PFSK-1 (cell line): ENCODE measurements at regions not wholly inside any gene's neighbourhood (a gene's known extent, or its start where the extent isn't known, plus 50 kb on each side); places are given as distances from the start of the nearest gene placed in this dataset.

Experiments used
- FOXP2 ChIP-seq: optimal IDR thresholded peaks from 2 replicates; pipeline ENCODE3; 2011; ENCODE audit warnings: borderline replicate concordance, control low read depth, inconsistent platforms; ENCODE audit not compliant: insufficient read depth; ENCODE audit errors: extremely low read length, extremely low read depth
- POLR2AphosphoS5 ChIP-seq: IDR thresholded peaks from 2 replicates; pipeline ENCODE4 v1.6.1; 2012; ENCODE audit warnings: low read depth, mild to moderate bottlenecking, control low read depth, low read length, moderate library complexity
- SIN3A ChIP-seq: IDR thresholded peaks from 2 replicates; pipeline ENCODE4 v1.6.1; 2012; ENCODE audit warnings: mild to moderate bottlenecking, low read length, moderate library complexity, borderline replicate concordance; ENCODE audit not compliant: insufficient read depth
- TAF1 ChIP-seq: IDR thresholded peaks from 2 replicates; pipeline ENCODE4 v1.6.1; 2012; ENCODE audit warnings: low read length, control low read depth, borderline replicate concordance; ENCODE audit not compliant: insufficient read depth
- TF ChIP-seq, protein P1 (sequence below), 2 experiments: IDR thresholded peaks; 2 replicates each; pipeline versions ENCODE4 v1.6.1 to v1.8.0; 2011 to 2012; ENCODE audit warnings: low read depth in 2 of 2, low read length in 2 of 2, control low read depth in 1 of 2, inconsistent platforms in 1 of 2, mild to moderate bottlenecking in 1 of 2, moderate library complexity in 1 of 2; ENCODE audit not compliant: insufficient read depth in 1 of 2

DNA sequence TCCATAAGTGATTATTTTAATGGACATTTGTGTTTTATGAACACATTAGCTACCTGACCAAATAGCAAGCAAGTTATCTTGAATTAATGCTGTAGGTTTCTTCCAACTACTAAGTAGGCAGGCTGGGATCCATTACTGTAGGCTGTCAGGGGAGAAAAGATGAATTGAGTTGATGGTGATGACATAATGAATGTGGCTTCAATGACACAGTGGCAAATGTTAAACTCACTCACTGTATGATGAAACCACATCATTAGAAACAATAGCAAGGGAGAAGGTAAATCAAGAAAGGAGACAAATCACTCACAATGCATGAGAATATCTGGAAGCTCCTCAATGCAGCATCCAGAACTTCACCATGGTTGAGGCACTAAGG lies 529.7 kb upstream of the CITED2 start:
- no peak for TF ChIP-seq POLR2AphosphoS5
- TF ChIP-seq TAF1: no peak
- no peak for TF ChIP-seq SIN3A
- TF ChIP-seq FOXP2: no peak
- TF ChIP-seq, protein P1, sequence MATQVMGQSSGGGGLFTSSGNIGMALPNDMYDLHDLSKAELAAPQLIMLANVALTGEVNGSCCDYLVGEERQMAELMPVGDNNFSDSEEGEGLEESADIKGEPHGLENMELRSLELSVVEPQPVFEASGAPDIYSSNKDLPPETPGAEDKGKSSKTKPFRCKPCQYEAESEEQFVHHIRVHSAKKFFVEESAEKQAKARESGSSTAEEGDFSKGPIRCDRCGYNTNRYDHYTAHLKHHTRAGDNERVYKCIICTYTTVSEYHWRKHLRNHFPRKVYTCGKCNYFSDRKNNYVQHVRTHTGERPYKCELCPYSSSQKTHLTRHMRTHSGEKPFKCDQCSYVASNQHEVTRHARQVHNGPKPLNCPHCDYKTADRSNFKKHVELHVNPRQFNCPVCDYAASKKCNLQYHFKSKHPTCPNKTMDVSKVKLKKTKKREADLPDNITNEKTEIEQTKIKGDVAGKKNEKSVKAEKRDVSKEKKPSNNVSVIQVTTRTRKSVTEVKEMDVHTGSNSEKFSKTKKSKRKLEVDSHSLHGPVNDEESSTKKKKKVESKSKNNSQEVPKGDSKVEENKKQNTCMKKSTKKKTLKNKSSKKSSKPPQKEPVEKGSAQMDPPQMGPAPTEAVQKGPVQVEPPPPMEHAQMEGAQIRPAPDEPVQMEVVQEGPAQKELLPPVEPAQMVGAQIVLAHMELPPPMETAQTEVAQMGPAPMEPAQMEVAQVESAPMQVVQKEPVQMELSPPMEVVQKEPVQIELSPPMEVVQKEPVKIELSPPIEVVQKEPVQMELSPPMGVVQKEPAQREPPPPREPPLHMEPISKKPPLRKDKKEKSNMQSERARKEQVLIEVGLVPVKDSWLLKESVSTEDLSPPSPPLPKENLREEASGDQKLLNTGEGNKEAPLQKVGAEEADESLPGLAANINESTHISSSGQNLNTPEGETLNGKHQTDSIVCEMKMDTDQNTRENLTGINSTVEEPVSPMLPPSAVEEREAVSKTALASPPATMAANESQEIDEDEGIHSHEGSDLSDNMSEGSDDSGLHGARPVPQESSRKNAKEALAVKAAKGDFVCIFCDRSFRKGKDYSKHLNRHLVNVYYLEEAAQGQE (IDR thresholded peaks at IDR 0.05; ENCODE audit: insufficient read depth in 1 of 2, low read depth in 2 of 2, low read length in 2 of 2): no peak

DNA sequence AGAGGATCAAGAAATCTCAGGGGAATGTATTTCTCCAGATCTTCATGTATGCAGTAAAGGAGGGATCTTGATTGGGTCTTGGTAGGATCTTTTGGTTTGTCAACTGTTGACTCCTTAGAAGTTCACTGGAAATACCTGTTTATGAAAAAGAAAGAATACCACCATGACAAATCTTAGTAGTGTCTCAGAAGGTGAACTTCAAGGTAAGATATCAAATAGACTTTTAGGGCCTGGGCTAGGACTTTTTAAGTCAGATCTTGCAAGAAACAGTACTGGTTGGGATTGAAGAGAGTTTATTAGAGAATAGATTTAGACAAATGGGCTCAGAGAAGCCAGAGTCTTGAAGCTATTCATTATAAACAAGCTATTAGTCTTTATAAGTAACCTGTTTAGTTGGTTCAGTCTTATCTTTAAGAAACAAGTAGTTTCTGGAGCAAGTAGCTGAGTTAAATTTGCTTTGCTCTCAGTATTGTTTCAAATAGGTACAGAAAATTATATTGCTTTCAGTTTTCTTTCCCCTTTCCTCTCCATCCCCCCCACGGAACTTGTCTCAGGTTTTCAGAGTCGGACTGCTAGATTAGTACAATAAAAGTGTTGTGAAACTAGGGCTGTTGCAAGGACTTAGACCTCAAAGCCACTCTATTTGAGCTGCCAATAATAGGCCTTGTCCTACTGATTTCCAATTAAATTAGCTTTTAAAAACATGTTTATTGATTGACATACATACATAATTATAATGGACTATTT lies 529.1 kb upstream of the CITED2 start:
- TF ChIP-seq SIN3A: no peak
- TF ChIP-seq TAF1: no peak
- TF ChIP-seq FOXP2: no peak
- TF ChIP-seq POLR2AphosphoS5: no peak
- TF ChIP-seq, protein P1 (IDR thresholded peaks at IDR 0.05; ENCODE audit: insufficient read depth in 1 of 2, low read depth in 2 of 2, low read length in 2 of 2): no peak

DNA sequence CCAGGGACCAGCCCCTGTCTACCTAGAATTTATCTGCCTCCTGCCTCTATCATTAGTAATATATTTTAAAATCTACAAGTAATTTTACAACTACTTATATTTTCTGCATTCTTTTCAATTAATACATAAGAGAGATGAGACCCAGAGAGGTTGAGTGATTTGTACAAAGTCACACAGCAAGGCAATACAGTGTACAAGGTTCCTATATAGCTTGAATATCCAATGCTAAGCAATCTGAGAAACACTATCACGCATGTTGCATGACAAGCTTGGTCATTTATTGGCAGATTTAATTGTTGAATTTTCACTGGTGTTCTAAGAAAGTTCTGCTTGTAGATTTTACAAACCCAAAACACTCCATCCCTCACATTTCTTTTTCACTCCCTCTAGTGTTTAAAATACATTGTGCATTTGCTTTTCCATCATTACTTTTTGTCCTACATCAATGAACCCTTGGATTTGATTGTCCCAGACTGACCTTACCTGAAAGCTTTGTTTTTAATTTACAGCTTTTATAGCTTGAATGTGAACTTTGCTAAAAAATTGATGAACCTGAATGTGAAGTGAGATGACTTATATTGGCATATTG lies 520.9 kb upstream of the CITED2 start:
- TF ChIP-seq SIN3A (no peak), POLR2AphosphoS5 (no peak), FOXP2 (no peak), TAF1 (no peak)
- TF ChIP-seq, protein P1 (IDR thresholded peaks at IDR 0.05; ENCODE audit: insufficient read depth in 1 of 2, low read depth in 2 of 2, low read length in 2 of 2): no peak

DNA sequence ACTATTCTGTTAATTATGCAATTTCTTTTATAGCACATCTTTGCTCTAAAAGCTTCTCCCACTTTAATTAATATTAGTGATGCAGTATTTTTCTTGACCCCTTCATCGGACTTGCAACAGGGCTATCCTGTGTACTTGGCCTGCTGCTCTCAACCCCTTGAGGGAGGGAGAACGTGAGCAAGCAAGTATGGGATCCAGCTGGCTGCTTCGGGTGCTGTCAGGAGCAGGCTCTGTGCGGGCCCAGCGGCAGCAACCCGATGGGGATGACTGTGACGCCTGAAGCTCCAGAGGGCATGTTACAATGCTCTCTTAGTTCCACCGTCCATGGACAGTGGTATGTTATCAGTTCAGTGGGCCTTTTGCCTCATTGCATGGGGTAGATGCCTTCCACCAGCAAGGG lies 519.8 kb upstream of the CITED2 start:
- TF ChIP-seq POLR2AphosphoS5: no peak
- no peak for TF ChIP-seq SIN3A

DNA sequence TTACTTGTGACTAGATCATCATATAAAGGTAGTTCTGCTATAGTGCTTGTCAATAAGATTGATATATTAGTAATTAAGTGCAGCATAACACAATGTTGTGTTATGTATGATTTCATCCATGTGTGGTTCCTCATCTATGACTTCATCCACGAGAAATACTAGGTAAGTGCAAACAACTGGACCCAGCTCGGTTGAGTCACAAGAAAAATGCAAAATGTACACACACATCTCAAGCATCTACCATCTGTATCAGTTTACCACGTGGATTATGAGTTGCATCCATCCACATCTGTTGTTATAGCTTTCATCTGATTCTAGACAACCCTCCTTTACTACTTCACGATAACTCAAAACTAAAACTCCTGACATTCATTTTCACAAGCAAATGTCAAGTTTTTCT lies 517.0 kb upstream of the CITED2 start:
- TF ChIP-seq POLR2AphosphoS5 (no peak), SIN3A (no peak), FOXP2 (no peak)

GRCh38 chr6:139888681-139889122 lies 514.3 kb upstream of the CITED2 start:
- TF ChIP-seq FOXP2 (no peak), TAF1 (no peak), POLR2AphosphoS5 (no peak), SIN3A (no peak)
- TF ChIP-seq, protein P1 (IDR thresholded peaks at IDR 0.05; ENCODE audit: insufficient read depth in 1 of 2, low read depth in 2 of 2, low read length in 2 of 2): no peak
